HG03571 (cell line): ENCODE measurements at regions not wholly inside any gene's neighbourhood (a gene's known extent, or its start where the extent isn't known, plus 50 kb on each side); places are given as distances from the start of the nearest gene placed in this dataset.

Experiments
- ATAC-seq: cut with Tn5 transposase; IDR thresholded peaks from one replicate; pipeline ENCODE4 v1.9.1; 2021; ENCODE audit not compliant: unreplicated experiment

GRCh38 chr1:56442290-56442877, 137.0 kb downstream of the PLPP3 start:
- ATAC-seq: no peak

- ATAC-seq: no peak
These were observed 137.8 kb downstream of the PLPP3 start for GRCh38 chr1:56441601-56442000.

GRCh38 chr1:56439610-56440264, 139.6 kb downstream of the PLPP3 start:
- no peak for ATAC-seq

GRCh38 chr1:56438901-56439551, 140.3 kb downstream of the PLPP3 start:
- no peak for ATAC-seq

- no peak for ATAC-seq
These were observed 141.4 kb downstream of the PLPP3 start for GRCh38 chr1:56437959-56438358.

GRCh38 chr1:56436912-56437417, 142.4 kb downstream of the PLPP3 start:
- ATAC-seq: no peak

- ATAC-seq: no peak
These were observed 143.1 kb downstream of the PLPP3 start for GRCh38 chr1:56436296-56436695.

GRCh38 chr1:56435434-56436262, 143.7 kb downstream of the PLPP3 start:
- ATAC-seq: no peak

- ATAC-seq: no peak
These were observed 144.6 kb downstream of the PLPP3 start for GRCh38 chr1:56434740-56435139.

GRCh38 chr1:56434025-56434424, 145.3 kb downstream of the PLPP3 start:
- ATAC-seq: no peak

GRCh38 chr1:56433056-56433577, 146.2 kb downstream of the PLPP3 start:
- no peak for ATAC-seq

GRCh38 chr1:56432166-56432971, 147.0 kb downstream of the PLPP3 start:
- no peak for ATAC-seq

- ATAC-seq: no peak
These were observed 149.1 kb downstream of the PLPP3 start for GRCh38 chr1:56430141-56430839.

- no peak for ATAC-seq
These were observed 150.1 kb downstream of the PLPP3 start for GRCh38 chr1:56429288-56429687.

- no peak for ATAC-seq
These were observed 152.6 kb downstream of the PLPP3 start for GRCh38 chr1:56426587-56427381.

- no peak for ATAC-seq
These were observed 153.8 kb downstream of the PLPP3 start for GRCh38 chr1:56425494-56426037.

- no peak for ATAC-seq
These were observed 154.4 kb downstream of the PLPP3 start for GRCh38 chr1:56424744-56425493.

- ATAC-seq: no peak
These were observed 155.6 kb downstream of the PLPP3 start for GRCh38 chr1:56423716-56424115.
